SK-N-SH (cell line): ENCODE measurements at regions not wholly inside any gene's neighbourhood (a gene's known extent, or its start where the extent isn't known, plus 50 kb on each side); places are given as distances from the start of the nearest gene placed in this dataset.

Experiments
- CTCF ChIA-PET: fragments of 300-600, 350-600 bp; formaldehyde crosslinking; extraction: SDS; loops from one replicate; lab custom pipeline; 2021; lab: Yijun Ruan, JAX
- POLR2A ChIA-PET: fragments of 350-600 bp; sonication (Branson Sonifier 250); formaldehyde crosslinking; extraction: SDS; loops from one replicate; lab custom pipeline; 2020; ENCODE audit warnings: antibody characterized with exemption, inconsistent platforms; lab: Yijun Ruan, JAX
- DNase-seq: peaks from one replicate; pipeline ENCODE4 v3.0.0; 2012
- H2AFZ ChIP-seq: fragments of 200-600 bp; sonication (generic); 2 replicates; pipeline ENCODE4 v1.8.1; 2016; ENCODE audit warnings: antibody characterized with exemption, mild to moderate bottlenecking, low read depth
- H3F3A ChIP-seq: fragments of 200-600 bp; sonication (generic); replicated peaks from 2 replicates; pipeline ENCODE3; 2016; ENCODE audit warnings: antibody characterized with exemption, mild to moderate bottlenecking; ENCODE audit not compliant: insufficient read depth
- H3K27ac ChIP-seq, 2 experiments: fragments of 200-500 bp in 1 of 2; fragments of 200-600 bp in 1 of 2; sonication (Bioruptor generic) in 1 of 2; sonication (generic), shearing (Covaris generic) in 1 of 2; 2 replicates each; pipeline versions ENCODE4 v1.5.1 to v1.6.1; 2014 to 2016; ENCODE audit warnings: low read depth in 2 of 2, inconsistent platforms in 1 of 2, low read length in 1 of 2, mild to moderate bottlenecking in 1 of 2, mixed read lengths in 1 of 2
- H3K27me3 ChIP-seq: fragments of 200-600 bp; sonication (generic), shearing (Covaris generic); 2 replicates; pipeline ENCODE4 v1.6.1; 2016; ENCODE audit warnings: mixed run types; ENCODE audit not compliant: insufficient read depth
- H3K36me3 ChIP-seq, 2 experiments: fragments of 200-500 bp in 1 of 2; fragments of 200-600 bp in 1 of 2; sonication (Bioruptor generic) in 1 of 2; sonication (generic) in 1 of 2; replicated peaks in 1 of 2; 2 replicates each; pipeline versions ENCODE3 to v1.5.1; 2014 to 2016; ENCODE audit warnings: low read length in 1 of 2, mild to moderate bottlenecking in 1 of 2; ENCODE audit not compliant: insufficient read depth in 2 of 2, control insufficient read depth in 1 of 2
- H3K4me1 ChIP-seq, 2 experiments: fragments of 200-500 bp in 1 of 2; fragments of 200-600 bp in 1 of 2; sonication (Bioruptor generic) in 1 of 2; sonication (generic), shearing (Covaris generic) in 1 of 2; 2 replicates each; pipeline versions ENCODE4 v1.5.1 to v1.6.1; 2014 to 2016; ENCODE audit warnings: low read depth in 1 of 2, low read length in 1 of 2, mixed run types in 1 of 2; ENCODE audit not compliant: insufficient read depth in 2 of 2, control insufficient read depth in 1 of 2
- H3K4me2 ChIP-seq: fragments of 200-600 bp; sonication (generic), shearing (Covaris generic); 2 replicates; pipeline ENCODE4 v1.6.1; 2017; ENCODE audit warnings: mixed run types
- H3K4me3 ChIP-seq, 2 experiments: fragments of 200-500 bp in 1 of 2; fragments of 200-600 bp in 1 of 2; sonication (Bioruptor generic) in 1 of 2; sonication (generic), shearing (Covaris generic) in 1 of 2; 2 replicates each; pipeline versions ENCODE4 v1.5.1 to v1.8.1; 2014 to 2016; ENCODE audit warnings: low read depth in 2 of 2, inconsistent platforms in 1 of 2, low read length in 1 of 2, mild to moderate bottlenecking in 1 of 2, mixed read lengths in 1 of 2, moderate library complexity in 1 of 2
- H3K79me2 ChIP-seq: fragments of 200-600 bp; sonication (generic); 2 replicates; pipeline ENCODE4 v1.8.1; 2017; ENCODE audit warnings: mild to moderate bottlenecking; ENCODE audit not compliant: insufficient read depth
- H3K9ac ChIP-seq: fragments of 200-600 bp; sonication (generic); 2 replicates; pipeline ENCODE4 v1.6.1; 2017; ENCODE audit warnings: mixed run types
- H3K9me2 ChIP-seq: fragments of 200-600 bp; sonication (generic); 2 replicates; pipeline ENCODE4 v1.6.1; 2017; ENCODE audit warnings: mixed run types
- H3K9me3 ChIP-seq: fragments of 200-600 bp; sonication (generic); 2 replicates; pipeline ENCODE4 v1.6.1; 2017; ENCODE audit warnings: mixed run types, mild to moderate bottlenecking, moderate library complexity
- H4K20me1 ChIP-seq: fragments of 200-600 bp; sonication (generic); 2 replicates; pipeline ENCODE4 v1.6.1; 2017; ENCODE audit warnings: mild to moderate bottlenecking, mixed run types; ENCODE audit not compliant: insufficient read depth
- CHD2 ChIP-seq: fragments of 150-350 bp; IDR thresholded peaks from 2 replicates; pipeline ENCODE4 v1.6.1; 2018; ENCODE audit warnings: low read length; ENCODE audit not compliant: partially characterized antibody
- ELF1 ChIP-seq: IDR thresholded peaks from 2 replicates; pipeline ENCODE4 v1.4.0; 2012
- EZH2phosphoT487 ChIP-seq: fragments of 200-600 bp; sonication (generic); IDR thresholded peaks from 2 replicates; pipeline ENCODE4 v1.6.1; 2017; ENCODE audit warnings: low read depth, mixed run types, mild to moderate bottlenecking, antibody characterized with exemption, moderate library complexity, borderline replicate concordance
- FOSL2 ChIP-seq: IDR thresholded peaks from 2 replicates; pipeline ENCODE4 v1.4.0; 2012; ENCODE audit warnings: low read depth, mild to moderate bottlenecking, moderate library complexity, borderline replicate concordance
- FOXJ3 ChIP-seq: sonication (generic); formaldehyde crosslinking; IDR thresholded peaks from 2 replicates; pipeline ENCODE4 v1.5.1; 2020; ENCODE audit warnings: mild to moderate bottlenecking, missing genetic modification reagents
- FOXM1 ChIP-seq: IDR thresholded peaks from 2 replicates; pipeline ENCODE4 v1.4.0; 2012; ENCODE audit warnings: low read depth, mild to moderate bottlenecking
- NFIC ChIP-seq: IDR thresholded peaks from 2 replicates; pipeline ENCODE4 v1.4.0; 2012; ENCODE audit warnings: borderline replicate concordance
- RAD21 ChIP-seq: IDR thresholded peaks from 2 replicates; pipeline ENCODE4 v1.6.1; 2012; ENCODE audit warnings: mild to moderate bottlenecking, low read length
- RXRA ChIP-seq: IDR thresholded peaks from 2 replicates; pipeline ENCODE4 v1.4.0; 2012; ENCODE audit warnings: low read depth, mild to moderate bottlenecking, borderline replicate concordance
- SMC3 ChIP-seq: IDR thresholded peaks from 2 replicates; pipeline ENCODE4 v1.6.1; 2012; ENCODE audit warnings: low read depth, low read length, improper control_type of control experiment
- TEAD4 ChIP-seq: IDR thresholded peaks from 2 replicates; pipeline ENCODE4 v1.4.0; 2012; ENCODE audit warnings: mild to moderate bottlenecking, borderline replicate concordance; ENCODE audit not compliant: insufficient read depth
- WGBS: methylation state at CpG from one replicate; pipeline ENCODE4 v1.1.6; 2017; ENCODE audit warnings: low lambda C conversion rate; 5-methylcytosine and 5-hydroxymethylcytosine counted together
- TF ChIP-seq, protein P1 (sequence below): IDR thresholded peaks from 2 replicates; pipeline ENCODE4 v1.6.1; 2012; ENCODE audit warnings: mild to moderate bottlenecking, low read depth, low read length, moderate library complexity
- TF ChIP-seq, protein P2 (sequence below): fragments of 150-350 bp; IDR thresholded peaks from 2 replicates; pipeline ENCODE4 v1.6.1; 2016; ENCODE audit warnings: mild to moderate bottlenecking, low read depth, low read length
- TF ChIP-seq, protein P3 (sequence below): fragments of 150-350 bp; IDR thresholded peaks from 2 replicates; pipeline ENCODE4 v1.6.1; 2017; ENCODE audit warnings: antibody characterized with exemption, low read length, low read depth, borderline replicate concordance
- TF ChIP-seq, protein P4 (sequence below): IDR thresholded peaks from 2 replicates; pipeline ENCODE4 v1.4.0; 2012; ENCODE audit warnings: low read depth

DNA sequence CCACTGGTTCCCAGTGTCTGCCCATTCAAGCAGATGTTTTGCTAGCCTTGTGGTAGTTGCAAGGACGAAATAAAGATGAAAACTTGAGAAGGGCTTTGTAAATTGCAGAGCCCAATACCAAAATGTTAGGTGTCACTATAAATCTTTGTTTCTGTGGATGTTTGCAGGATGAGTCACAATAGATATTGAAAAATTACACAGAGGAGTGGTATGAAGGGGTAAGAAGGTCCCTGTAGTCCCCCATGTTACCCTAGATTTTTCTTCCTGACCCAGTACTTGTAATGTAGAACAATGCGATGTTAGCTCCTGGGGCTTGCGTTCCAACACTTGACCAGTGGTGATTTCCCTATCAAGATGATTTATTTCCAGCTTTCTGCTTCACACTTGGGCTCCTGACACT, 102.6 kb upstream of the LYZL1 start (continued):
- TF ChIP-seq EZH2phosphoT487 (no peak), RXRA (no peak), ELF1 (no peak), SMC3 (no peak), NFIC (no peak), CHD2 (no peak)
- TF ChIP-seq, protein P1, sequence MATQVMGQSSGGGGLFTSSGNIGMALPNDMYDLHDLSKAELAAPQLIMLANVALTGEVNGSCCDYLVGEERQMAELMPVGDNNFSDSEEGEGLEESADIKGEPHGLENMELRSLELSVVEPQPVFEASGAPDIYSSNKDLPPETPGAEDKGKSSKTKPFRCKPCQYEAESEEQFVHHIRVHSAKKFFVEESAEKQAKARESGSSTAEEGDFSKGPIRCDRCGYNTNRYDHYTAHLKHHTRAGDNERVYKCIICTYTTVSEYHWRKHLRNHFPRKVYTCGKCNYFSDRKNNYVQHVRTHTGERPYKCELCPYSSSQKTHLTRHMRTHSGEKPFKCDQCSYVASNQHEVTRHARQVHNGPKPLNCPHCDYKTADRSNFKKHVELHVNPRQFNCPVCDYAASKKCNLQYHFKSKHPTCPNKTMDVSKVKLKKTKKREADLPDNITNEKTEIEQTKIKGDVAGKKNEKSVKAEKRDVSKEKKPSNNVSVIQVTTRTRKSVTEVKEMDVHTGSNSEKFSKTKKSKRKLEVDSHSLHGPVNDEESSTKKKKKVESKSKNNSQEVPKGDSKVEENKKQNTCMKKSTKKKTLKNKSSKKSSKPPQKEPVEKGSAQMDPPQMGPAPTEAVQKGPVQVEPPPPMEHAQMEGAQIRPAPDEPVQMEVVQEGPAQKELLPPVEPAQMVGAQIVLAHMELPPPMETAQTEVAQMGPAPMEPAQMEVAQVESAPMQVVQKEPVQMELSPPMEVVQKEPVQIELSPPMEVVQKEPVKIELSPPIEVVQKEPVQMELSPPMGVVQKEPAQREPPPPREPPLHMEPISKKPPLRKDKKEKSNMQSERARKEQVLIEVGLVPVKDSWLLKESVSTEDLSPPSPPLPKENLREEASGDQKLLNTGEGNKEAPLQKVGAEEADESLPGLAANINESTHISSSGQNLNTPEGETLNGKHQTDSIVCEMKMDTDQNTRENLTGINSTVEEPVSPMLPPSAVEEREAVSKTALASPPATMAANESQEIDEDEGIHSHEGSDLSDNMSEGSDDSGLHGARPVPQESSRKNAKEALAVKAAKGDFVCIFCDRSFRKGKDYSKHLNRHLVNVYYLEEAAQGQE = no peak
- TF ChIP-seq, protein P2, sequence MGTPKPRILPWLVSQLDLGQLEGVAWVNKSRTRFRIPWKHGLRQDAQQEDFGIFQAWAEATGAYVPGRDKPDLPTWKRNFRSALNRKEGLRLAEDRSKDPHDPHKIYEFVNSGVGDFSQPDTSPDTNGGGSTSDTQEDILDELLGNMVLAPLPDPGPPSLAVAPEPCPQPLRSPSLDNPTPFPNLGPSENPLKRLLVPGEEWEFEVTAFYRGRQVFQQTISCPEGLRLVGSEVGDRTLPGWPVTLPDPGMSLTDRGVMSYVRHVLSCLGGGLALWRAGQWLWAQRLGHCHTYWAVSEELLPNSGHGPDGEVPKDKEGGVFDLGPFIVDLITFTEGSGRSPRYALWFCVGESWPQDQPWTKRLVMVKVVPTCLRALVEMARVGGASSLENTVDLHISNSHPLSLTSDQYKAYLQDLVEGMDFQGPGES = no peak

DNA sequence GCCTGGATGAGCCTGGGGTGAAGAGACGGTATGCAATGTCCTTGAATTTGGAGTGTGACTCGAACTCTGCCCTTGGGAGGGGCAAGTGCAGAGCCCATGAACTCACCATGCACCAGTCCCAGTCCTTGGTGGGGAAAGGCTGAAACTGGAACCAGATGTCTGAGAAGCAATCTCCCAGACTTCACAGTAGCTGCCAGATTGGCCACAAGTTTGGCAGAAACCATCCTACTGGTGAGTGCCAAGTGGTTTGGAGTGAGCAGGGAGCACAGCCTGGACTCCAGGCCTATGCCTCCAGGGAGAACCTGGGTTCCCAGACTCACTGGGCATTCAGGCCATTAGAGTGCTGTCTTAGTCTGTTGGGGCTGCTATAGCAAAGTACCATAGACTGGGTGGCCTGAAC, 99.6 kb upstream of the LYZL1 start:
- Histone ChIP-seq H3K9me2 (no peaks in the 10 kb centered on the region), H3K27ac (no peak overlapping the region; a peak in 1 of 4 replicates), H3K9ac (no peak overlapping the region), H3K4me2 (no peak overlapping the region), H3K4me1 (peaks cover 0 to 3% of the 10 kb centered on the region in 2 experiments; a peak in 1 of 4 replicates), H3K36me3 (no peaks in the 10 kb centered on the region), H2AFZ (no peak overlapping the region), H3K27me3 (no peaks in the 10 kb centered on the region), H3K79me2 (no peaks in the 10 kb centered on the region), H3K4me3 (no peak overlapping the region), H3K9me3 (no peaks in the 10 kb centered on the region), H3F3A (no peaks in the 10 kb centered on the region), H4K20me1 (no peaks in the 10 kb centered on the region)
- CTCF ChIA-PET = interaction anchor here (1.0 kb wide), 1 partner anchor 115 kb away, joined by 6 read pairs; no protein-coding TSS in a partner anchor
- 60% methylated on average over 2 of the region's 2 CpGs for WGBS
- POLR2A ChIA-PET = no interaction called here
- TF ChIP-seq FOSL2 (no peak), TEAD4 (no peak), FOXM1 (no peak), SMC3 (no peak), FOXJ3 (no peak), RAD21 (no peak), EZH2phosphoT487 (no peak), ELF1 (no peak)
- TF ChIP-seq, protein P1 = no peak
- TF ChIP-seq, protein P3, sequence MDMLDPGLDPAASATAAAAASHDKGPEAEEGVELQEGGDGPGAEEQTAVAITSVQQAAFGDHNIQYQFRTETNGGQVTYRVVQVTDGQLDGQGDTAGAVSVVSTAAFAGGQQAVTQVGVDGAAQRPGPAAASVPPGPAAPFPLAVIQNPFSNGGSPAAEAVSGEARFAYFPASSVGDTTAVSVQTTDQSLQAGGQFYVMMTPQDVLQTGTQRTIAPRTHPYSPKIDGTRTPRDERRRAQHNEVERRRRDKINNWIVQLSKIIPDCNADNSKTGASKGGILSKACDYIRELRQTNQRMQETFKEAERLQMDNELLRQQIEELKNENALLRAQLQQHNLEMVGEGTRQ = no peak
- TF ChIP-seq, protein P4, sequence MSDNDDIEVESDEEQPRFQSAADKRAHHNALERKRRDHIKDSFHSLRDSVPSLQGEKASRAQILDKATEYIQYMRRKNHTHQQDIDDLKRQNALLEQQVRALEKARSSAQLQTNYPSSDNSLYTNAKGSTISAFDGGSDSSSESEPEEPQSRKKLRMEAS = no peak
- no peak for DNase-seq
